GM20000 (cell line): ENCODE measurements at regions not wholly inside any gene's neighbourhood (a gene's known extent, or its start where the extent isn't known, plus 50 kb on each side); places are given as distances from the start of the nearest gene placed in this dataset.

Experiments used
- DNase-seq: peaks from one replicate; pipeline ENCODE4 v3.0.0; 2012; ENCODE audit warnings: low spot score
- TF ChIP-seq, protein P1 (sequence below): IDR thresholded peaks from 2 replicates; pipeline ENCODE4 v1.5.1; 2012; ENCODE audit warnings: mild to moderate bottlenecking, control low read depth; ENCODE audit errors: extremely low read depth, missing control alignments

DNA sequence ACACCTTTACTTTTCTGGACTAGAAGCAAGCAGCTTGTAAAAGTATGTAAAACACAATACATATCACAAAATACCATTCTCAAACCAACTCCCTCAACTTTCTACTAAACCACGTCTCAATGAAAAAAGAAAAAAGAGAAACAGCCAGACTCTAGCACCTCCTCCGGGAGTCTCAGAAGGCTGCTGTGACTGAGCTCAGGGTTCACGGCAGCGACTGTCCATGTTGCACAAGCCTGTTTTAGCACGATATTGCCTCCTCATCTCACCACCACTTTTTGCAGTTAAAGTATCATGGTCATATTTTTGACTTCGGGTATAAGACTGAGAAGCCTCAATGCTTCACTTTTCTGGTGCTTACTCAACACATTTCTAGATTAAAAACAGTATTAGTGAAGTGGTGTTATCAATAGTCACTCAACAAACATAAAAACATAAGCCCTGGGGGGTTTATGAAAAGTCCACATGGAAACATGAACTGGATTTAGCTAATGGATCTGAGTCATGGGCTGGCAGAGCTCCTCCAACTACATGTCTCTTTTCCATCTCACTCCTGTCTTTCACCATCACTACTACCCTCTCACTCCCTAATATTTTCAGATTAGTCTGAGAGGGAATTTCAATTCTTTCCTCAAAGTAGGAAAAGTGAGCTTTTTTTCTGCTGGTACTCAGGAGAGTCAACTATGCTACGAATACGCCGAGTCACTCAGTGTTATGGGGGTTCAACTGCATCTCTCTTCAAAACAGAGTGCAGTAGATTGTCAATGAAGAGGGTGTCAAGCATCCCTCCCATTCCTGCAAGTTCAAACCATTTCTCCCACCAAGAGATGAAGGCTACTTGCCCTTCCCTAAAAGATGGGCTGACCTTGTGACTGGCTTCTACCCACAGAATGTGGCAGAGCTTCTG lies 113.7 kb downstream of the OSR1 start:
- DNase-seq: no peak
- TF ChIP-seq, protein P1, sequence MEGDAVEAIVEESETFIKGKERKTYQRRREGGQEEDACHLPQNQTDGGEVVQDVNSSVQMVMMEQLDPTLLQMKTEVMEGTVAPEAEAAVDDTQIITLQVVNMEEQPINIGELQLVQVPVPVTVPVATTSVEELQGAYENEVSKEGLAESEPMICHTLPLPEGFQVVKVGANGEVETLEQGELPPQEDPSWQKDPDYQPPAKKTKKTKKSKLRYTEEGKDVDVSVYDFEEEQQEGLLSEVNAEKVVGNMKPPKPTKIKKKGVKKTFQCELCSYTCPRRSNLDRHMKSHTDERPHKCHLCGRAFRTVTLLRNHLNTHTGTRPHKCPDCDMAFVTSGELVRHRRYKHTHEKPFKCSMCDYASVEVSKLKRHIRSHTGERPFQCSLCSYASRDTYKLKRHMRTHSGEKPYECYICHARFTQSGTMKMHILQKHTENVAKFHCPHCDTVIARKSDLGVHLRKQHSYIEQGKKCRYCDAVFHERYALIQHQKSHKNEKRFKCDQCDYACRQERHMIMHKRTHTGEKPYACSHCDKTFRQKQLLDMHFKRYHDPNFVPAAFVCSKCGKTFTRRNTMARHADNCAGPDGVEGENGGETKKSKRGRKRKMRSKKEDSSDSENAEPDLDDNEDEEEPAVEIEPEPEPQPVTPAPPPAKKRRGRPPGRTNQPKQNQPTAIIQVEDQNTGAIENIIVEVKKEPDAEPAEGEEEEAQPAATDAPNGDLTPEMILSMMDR: no peak

DNA sequence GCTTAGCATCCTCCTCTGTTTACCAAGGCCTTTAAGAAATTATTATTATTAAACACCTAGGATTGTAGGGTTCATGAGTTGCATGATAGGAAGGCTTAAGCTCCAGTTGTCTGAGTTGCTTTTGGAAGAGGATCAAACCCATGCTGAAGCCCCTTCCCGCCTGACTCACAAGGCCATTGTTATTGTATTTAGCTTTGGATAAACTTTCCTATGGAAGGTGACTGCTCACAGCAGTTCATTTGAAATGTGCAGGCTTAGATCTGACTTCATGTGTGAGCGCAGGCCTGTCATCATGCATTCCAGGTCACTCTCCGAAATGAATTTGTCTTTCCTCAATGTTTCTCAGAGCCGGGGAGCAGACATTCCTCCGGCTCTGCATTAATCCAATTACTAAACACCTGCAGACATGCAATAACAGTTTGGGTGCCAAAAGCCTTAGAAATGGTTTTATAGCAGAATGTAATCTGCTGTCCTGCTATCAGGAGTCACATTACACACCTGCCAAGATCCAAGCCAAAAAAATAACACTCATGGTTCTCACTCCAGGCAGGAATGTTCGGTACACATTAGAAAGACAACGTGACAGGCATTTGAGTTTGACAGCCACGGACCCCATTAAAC lies 119.9 kb downstream of the OSR1 start:
- TF ChIP-seq, protein P1: no peak
- DNase-seq: no peak

DNA sequence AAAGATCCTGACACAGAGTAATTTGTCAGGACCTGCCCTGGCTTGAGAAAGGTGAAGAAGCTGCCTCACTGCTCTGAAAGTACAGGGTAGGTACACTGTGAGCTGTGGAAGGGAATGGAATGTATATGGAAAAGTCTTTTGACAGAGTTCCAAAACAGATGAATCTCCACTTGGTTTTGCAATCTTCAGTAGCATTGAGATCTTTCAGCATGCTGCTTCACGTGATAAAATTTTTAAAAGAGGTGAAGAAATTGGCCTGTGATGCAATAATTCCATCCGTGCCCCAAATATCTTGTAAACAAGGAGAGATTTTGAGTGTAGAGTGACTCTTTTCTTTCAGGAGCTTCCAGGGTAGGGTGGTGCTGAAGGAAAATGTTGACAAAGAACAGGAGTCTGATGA lies 123.1 kb downstream of the OSR1 start:
- DNase-seq: no peak
- TF ChIP-seq, protein P1: no peak

DNA sequence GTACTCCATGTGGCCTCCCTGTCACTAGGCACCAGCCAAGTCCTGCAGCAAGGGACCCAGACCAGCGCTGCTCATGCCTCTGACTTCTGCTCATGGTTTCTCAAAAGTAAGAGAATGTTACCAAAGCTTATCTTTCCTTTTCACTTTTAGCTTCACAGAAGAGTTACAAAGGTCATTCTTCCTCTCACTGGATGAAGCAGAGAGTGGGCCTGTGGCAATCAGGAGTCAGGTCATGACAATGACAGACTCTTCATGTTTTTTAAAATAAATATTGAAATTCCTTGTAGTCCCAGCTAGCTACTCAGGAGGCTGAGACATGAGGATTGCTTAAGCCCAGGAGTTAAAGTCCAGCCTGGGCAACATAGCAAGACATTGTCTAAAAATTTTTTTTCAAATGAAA lies 126.1 kb downstream of the OSR1 start:
- TF ChIP-seq, protein P1: no peak
- no peak for DNase-seq

DNA sequence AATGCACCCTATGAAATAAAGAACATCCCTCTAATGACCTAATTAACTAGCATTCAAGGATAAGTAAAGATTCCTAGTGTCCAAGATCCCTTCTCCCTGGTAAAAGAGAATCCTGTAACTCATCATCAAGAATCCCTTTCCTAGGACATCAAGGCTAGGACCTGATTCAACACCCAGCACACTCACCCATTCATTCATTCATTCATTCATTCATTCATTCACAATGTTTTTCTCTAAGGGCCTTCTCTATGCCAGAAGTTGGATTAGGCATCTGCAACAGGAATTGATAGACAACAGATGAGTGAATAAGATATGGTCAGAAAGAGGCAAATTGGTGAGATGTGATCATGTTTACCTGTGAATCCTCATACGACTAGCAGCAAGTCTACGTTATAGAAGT lies 126.8 kb downstream of the OSR1 start:
- TF ChIP-seq, protein P1: no peak
- no peak for DNase-seq

DNA sequence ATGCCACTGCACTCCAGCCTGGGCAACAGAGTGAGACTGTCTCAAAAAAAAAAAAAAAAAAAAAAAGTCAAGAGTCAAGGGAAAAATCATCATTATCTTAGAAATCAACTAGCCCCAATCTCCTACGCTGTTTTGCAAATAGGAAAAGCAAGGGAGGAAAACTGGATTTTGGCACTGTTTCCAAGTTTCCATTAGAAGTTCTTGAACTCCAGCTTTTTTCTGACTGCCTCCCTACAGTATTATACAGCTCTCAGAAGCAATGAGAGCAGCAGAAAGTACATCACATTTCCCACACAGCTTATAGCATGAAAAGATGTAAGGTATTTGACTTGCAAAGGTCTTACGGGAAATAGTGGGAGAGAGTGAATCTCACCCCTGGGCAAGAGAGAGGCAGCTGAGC lies 127.8 kb downstream of the OSR1 start:
- TF ChIP-seq, protein P1: no peak
- no peak for DNase-seq

DNA sequence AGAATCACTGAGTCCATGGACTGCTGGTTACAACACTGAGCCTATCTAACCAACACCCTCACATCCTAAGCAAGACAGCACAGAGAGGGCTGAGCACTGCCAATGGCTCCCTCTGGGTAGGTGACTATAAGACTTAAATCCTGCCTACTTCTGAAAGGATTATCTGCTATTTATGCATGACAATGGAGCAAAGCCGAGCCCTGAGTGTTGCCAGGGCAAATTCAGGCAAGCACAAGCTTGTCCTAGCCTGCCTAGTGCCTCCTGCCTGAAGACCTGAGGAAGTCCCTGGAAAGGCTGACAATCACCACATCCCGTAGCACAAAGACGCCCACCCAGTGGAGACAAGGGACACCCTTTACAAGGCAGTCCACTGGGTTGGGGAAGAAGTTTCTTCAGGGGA lies 129.7 kb downstream of the OSR1 start:
- DNase-seq: no peak
- TF ChIP-seq, protein P1: no peak
